DMS53 treated with DMSO at 0.1 percent for 48 hours (cell line): ENCODE measurements at regions not wholly inside any gene's neighbourhood (a gene's known extent, or its start where the extent isn't known, plus 50 kb on each side); places are given as distances from the start of the nearest gene placed in this dataset.
A peak's percentile ranks its signal among the peaks of the same experiment; 100 is the strongest.
"Not testable (repeated sequence)": the region's sequence is repeated elsewhere in the genome, so short reads cannot be mapped to it uniquely, and the experiment has no call there.

Experiments used
- DNase-seq: peaks from one replicate; lab custom pipeline; 2025; ENCODE audit not compliant: unreplicated experiment; lab: John Stamatoyannopoulos, UW

DNA sequence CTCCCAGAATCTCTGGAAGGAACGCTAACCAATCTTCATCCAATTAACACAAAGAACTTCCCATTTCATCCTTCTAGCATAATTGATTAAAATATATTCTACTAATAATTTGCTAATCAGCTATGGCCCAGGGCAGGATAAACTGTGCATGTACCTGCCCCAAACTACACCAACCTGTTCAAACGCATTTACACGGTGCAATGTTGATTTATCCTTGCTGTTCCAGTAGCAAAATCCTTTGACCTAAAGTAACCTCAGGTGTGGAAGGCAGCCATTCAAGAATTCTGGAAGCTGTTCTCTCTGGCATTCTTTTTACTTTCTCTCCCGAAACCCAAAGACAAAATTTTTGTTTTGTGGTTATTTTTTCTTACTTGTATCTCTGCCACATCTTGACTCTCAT is 309.4 kb downstream of the ZNF674 start:
- DNase-seq = no peak

DNA sequence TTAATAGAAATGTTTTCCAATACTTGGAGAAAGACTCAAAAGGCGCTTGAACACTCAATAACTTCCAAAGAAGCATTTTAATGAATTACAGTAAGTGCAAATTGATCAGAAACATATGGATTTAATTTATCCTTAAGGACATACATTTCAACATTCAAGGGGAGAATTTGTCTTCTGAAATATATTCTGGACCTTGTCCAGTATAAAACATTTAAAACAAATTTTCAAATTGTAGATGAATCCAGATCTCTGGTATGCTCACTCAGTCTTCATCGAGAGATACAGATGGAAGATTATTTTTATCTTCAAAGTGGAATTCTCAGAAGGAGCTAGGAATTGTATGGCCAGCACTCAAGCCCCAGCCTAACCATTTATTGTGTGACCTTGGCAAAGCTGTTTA is 310.4 kb downstream of the ZNF674 start:
- DNase-seq = no peak

DNA sequence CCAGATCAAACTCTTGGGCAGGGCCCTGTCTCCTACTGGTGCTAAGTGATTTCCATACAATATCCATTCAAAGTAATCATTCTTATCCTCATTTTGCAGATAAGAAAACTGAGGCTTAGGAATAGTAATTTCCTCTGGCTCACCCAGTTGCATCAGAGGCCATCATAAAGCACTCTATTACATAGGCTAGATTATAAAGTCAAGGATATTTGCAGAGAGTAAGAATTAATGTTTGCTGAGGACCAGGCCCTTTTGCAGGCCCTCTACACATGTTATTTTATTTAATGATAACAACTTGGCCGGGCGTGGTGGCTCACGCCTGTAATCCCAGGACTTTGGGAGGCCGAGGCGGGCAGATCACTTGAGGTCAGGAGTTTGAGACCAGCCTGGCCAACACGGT is 316.8 kb downstream of the ZNF674 start:
- no peak for DNase-seq

DNA sequence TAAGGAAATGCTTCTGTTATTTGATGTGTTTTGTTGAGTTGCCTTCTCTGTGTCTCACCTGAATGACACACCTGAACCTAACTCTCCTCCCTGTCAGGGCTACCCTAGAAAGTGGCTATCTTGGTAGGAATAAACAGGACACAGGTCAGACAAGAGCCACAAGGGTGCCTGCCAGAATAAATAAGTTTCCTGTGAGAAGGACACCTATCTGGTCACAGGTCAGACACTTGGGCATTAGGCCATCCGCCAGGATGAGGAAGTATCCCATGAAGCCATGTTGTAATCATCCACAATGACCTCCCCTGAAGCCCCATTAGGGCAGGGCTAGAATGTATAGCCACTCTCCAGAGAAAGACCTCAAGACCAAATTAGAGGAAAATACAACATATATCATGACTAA is 318.8 kb downstream of the ZNF674 start:
- DNase-seq = no peak

DNA sequence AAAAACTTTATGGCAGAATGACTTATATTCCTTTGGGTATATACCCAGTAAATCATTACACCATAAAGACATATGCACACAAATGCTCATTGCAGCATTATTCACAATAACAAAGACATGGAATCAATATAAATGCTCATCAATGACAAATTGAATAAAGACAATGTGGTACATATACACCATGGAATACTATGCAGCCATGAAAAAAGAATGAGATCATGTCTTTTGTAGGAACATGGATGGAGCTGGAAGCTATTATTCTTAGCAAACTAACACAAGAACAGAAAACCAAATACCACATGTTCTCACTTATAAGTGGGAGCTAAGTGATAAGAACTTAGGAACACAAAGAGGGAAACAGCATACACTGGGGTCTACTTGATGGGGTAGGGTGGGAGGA is 321.7 kb downstream of the ZNF674 start:
- not testable (repeated sequence) for DNase-seq

DNA sequence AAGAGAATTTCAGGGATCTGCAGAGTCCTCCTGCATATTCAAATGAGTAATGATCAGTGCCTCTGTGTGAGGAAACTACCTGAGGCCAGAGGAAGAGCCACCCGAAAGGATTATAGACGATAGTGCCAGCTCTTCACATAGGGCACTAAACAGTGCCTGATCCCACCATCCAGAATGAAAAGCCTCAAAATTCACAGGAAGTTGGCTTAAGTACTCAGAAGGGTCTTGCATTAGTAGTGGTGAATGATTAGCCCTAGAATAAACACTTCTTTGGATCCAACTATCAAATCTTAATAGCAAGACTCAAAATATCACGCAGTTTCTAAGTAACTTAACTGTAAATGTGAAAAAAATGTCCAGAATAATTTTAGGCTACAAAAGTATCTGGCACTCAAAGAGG is 324.4 kb downstream of the ZNF674 start:
- peak; percentile 19 for DNase-seq

DNA sequence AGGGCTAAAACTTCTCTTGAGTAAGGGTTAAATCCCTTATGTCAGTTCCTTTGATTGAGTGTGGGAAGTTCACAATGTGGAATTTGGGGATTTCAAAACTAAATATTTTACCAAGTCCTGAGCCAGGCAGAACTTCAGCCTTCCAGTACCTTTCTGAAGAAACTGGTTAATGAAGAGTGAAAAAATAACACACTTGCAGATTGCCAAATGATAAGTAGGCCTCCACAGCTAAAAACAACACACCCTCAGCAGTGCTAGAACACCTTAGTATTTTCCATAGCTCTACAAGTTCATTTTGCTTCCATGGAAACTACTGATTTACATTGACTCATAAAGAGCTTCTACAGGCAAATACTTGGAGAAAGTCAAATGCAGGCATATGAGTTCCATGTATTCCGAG is 326.8 kb downstream of the ZNF674 start:
- DNase-seq = no peak

DNA sequence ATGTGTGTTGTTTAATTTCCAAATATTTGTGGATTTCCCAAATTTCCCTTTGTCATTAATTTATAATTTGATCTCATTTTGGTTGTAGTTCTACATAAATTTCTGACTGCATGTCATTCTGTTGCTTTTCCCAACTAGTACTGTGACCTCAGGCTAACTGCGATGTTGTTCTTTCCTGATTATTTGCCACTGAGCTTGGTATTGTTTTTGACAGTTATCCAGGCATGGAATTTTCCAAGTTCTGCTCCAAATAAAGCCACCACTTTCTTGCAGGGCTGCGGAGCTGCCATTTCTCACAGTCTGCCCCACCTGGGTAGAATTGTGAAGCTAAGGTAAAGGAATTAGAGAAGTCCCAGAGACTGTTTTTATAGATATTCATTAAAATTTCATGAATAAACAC is 328.8 kb downstream of the ZNF674 start:
- no peak for DNase-seq

DNA sequence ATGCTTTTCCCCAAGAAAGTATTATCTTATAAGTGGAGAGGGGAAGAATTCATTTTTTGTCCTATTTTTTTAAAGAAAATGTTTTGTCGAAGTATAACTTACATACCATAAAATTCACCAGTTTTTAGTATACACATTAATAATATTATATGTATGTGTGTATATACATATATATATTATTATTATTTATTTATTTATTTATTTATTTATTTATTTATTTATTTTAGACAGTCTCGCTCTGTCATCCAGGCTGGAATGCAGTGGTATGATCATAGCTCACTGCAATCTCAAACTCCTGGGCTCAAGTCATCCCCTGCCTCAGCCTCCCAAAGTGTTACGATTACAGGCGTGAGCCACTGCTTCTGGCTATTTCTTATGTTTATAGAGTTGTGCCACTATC is 334.1 kb downstream of the ZNF674 start:
- DNase-seq = no peak

DNA sequence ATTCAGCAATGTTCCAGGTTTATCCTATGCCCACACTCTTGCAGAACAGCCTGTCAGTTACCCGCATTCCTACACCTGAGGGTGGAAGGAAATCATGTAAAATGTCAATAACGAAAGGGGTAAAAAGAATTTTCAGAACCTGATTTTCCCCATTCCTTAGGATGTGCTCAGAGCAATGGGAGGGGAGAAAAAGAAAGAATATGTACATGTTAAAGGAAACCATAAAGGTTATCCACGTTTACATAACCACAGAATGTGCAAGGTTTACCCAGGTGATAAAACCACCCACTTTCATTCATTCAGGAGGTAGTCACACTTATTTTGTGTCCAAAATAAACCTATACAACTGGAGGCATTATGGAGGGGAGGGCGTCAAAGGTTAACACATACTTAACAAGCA is 335.5 kb downstream of the ZNF674 start:
- no peak for DNase-seq

DNA sequence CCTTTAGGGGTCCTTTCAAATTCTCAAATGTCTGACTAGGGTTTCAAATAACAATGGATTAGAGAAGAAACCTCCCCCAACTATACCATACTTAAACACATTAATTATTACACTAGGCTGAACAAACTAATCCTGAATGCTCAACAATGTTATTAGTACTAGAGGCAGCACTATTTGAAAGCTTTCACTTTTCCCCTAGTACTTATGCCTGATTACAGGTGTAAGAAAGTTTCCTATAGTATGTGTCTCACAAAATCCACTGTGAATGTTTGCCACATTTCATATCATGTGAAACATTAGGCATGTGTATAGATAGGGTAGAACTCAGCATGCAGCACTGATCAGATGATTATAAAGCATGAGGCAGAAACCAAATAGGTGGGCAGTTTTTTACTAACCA is 336.2 kb downstream of the ZNF674 start:
- no peak for DNase-seq

DNA sequence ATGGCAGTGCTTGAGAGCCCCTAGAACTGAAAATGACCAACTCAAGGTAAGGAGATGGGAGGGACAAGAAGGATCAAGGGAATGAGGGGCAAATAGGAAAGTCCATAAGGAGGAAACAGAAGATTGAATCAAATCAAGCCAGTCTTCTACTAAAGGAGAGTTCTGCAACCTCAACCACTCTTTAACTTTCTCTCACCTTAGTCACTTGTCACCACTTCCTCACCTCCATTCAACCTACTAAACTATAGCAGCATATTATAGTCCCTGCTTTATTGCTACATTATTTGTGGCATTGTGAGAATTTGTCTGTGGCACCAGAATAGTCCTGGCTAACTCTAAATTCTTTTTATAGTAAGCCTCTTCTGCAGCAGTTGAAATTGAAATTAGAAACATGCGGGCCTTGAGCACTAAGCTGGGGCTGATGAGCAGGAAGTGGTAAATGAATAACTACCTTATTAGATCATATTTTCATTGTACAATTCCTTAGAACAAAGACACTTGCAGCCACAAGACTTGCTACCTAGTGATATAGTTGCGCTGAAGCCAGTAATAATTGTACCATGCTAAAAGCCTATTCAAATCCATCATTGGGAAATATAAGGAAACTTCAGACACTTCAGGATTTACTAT is 336.9 kb downstream of the ZNF674 start:
- DNase-seq = no peak

DNA sequence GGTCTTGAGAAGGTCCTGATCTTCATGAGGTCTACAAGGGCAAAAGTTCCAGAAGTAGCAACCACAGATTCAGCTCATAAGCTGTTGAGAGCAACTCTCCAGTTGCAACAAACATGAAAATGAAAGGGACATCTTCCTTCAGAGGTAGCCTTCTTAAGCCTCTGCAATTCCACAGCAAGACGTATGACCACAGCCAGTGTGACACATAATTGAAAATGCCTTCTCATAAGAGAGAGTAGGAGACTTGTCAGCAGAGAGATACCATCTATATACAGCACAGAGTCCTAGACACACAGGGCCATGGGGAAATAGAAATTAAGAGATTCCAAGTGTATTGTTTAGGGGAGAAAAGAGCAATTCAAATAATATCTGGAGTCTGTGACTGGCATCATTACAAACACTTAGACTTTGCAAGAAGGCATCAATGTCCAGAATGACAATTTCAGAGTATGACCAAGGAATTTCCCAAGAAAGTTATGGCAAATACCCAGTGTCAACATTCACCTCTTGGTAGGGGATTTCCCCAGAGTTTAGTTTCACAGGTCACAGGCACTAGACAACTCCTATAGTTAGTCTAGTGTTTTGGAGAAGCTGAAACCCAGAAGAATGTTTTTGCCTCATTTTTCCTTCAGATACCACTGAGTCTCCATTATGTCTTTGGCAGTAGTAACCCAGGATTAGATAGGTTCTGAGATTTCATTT is 340.3 kb downstream of the ZNF674 start:
- DNase-seq = no peak

DNA sequence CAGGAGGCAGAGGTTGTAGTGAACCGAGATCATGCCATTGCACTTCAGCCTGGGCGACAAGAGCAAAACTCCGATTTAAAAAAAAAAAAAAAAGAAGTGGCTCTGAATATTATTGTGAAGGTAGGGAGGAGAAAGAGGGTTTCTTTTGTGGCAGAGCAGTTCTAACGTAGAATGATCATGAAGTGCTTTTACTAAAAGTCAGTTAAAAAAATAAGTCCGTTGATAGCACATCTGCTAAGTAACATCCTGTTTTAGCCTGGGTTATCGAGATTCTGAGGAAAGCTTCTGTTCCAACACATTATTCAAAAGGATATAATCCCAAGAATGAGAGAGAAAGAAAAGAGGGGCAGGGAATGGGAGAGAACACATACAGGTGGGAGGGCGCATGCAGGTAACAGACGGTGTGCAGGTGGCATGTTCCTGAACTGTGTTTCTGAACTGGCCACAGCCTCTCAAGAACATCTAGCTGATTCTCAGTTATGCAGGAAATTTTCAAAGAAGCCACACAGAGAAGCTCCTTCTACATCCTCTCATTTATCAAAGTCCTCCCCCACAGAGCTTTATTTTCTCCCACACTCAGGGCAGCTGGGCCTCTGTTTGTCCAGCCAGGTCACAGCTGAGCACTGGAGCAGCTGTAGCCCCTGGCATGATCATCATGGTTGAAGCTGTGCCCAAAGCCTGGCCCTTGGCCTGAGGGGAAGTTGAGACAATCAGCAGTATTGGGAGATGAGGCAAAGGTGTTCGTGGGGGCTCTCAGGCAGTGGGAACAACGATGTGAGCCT is 342.3 kb downstream of the ZNF674 start:
- DNase-seq = no peak

DNA sequence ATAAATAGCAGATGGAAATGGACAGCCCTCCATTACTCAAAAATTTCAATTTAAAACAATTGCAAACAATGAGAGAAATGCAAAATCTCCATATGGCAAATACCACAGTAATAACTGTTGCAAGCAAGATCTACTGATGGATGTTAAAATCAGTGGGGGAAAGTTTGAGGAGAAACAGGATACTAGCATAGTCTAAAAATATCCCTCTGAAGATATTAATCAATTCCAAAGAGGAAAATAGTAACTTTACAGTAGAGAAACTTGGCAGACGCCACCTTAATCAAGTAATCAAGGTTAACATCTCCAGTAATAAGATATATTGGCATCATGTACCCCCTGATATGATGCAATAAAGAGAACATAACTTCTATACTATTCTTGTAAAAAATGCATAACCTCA is 344.8 kb downstream of the ZNF674 start:
- DNase-seq = no peak

DNA sequence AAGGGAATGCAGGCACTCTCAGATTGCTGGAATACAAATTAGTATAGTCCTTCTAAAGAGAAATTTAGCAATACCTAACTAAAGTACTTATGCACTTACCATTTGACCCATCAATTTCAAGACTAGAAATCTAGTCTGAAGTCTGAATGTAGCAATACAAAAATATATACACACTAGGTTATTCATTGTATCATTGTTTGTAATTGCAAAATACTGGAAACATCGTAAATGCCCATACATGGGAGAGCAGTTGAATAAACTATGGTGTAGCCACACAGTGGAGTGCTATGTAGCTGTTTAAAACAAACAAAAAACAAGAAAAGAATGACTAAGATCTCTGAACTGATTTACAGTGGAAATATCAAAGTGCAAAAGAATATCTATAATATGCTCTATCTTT is 346.4 kb downstream of the ZNF674 start:
- DNase-seq = no peak

DNA sequence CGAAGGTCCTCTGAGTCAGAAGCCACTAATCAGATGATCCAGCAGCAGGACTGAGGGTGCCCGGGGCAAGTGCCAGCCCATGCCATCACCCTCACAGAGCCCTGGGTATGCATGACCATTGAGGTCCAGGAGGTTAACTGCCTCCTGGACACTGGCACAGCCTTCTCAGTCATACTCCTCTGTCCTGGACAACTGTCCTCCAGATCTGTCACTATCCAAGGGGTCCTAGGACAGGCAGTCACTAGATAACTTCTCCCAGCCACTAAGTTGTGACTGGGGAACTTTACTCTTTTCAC is 358.5 kb downstream of the ZNF674 start:
- DNase-seq = not testable (repeated sequence)

DNA sequence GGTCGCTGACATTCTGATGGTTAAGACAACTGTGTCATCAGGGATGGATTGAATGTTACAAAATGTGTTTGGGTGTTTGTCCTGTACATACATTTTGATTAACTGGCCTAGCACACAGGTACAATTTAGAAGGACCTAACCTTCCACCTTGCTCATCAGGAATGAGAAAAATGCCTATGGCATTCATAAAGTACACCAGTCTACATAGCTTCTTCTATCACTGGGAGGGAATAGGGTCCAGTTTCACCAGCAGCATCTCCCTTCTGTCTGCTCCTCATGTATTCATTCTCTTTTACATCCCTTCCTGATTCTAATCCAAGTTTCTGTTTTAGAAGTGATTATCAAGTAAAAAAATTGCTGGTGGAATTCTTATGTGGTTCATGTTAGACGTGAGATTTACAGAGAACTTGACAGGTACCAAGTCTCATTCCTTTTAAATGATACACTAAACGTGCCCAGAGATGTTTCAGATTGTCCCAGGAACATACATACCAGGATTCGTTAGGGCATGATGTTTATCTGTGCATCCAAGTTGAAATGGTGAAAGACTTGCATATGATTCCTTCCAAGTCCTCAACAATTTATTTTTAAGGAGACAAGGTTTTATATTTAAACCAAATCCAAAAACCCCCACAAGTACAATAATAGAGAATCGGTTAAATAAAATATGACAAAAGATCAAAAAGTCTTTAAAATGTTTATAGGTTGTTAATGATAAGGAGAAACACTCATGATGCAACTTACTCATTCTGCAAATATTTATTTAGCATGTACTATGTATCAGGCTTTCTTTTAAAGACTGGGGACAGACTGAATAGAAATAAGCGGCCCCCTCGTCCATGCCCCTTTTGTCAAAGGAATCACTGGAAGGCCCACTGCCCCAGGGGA is 359.1 kb downstream of the ZNF674 start:
- peak; percentile 33 for DNase-seq

DNA sequence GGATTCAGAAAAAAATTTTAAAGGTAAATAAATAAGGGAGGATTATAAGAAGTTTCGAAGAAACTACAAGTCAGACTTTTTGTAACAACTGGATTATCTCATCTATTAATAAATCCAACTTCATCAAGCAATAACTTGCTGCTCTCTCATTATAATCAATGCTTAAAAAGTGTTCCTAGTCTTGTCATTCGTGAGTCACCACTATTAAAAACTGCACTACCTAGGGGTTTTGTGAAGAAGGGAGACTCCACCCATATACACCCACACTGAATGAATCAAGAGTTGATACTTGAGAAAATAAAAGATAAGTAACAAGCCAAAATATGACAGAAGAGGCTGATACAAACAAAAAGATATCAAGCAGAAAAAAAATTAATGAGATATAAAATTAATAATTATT is 360.5 kb downstream of the ZNF674 start:
- DNase-seq = no peak

DNA sequence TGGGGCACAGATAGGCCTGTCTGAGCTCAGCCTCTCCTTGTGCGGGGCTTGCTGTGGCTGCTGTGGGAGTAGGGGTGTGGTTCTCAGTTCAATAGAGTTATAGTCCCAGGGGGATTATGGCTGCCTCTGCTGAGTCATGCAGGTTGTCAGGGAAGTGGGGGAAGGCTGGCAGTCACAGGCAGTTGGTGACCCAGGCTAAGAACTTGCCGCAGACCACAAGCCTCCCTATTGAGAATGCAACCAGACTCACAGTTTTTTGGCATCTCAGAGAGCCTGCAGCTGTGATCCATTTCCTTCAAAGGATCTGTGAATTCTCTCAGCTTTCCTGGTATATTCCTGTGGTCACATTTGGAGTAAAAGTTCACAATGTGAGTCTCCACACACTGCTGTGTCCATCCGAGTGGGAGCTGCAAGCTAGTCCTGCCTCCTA is 364.9 kb downstream of the ZNF674 start:
- DNase-seq = peak; percentile 37

DNA sequence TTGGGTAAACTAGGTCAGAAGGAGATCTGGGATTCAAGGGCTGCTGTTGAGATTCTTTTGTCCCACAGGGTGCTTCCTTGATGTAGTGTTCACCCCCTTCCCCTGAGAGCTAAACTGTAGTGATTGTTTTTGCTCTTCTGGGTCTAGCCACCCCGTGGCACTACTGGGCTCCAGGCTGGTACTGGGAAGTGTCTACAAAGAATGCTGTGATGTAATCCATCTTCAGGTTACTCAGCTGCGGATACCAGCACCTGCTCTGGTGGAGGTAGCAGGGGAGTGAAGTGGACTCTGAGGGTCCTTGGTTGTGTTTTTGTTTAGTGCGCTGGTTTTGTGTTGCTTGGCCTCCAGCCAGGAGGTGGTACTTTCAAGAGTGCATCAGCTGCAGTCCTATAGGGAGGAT is 365.5 kb downstream of the ZNF674 start:
- DNase-seq = peak; percentile 37
